ENCODE measurements at regions not wholly inside any gene's neighbourhood (a gene's known extent, or its start where the extent isn't known, plus 50 kb on each side); places are given as distances from the start of the nearest gene placed in this dataset.

GRCh38 chr22:19586922-19587684 is 62.9 kb upstream of the CLDN5 start:
- TF ChIP-seq RARB (CRISPR knock-in tag; IDR thresholded peaks at IDR 0.05), result no peak
- TF ChIP-seq ISL1 (CRISPR knock-in tag; IDR thresholded peaks at IDR 0.05), result no peak
- TF ChIP-seq ZFP3 (CRISPR knock-in tag; IDR thresholded peaks at IDR 0.05), result no peak
- TF ChIP-seq ESRRG (CRISPR knock-in tag; IDR thresholded peaks at IDR 0.05), result no peak
- no peak for TF ChIP-seq SNAI2 (CRISPR knock-in tag; IDR thresholded peaks at IDR 0.05)
- TF ChIP-seq TCF4 (CRISPR knock-in tag; IDR thresholded peaks at IDR 0.05; ENCODE audit: borderline replicate concordance), result no peak
- no peak for TF ChIP-seq POU6F1 (CRISPR knock-in tag; IDR thresholded peaks at IDR 0.05; ENCODE audit: borderline replicate concordance, low read depth)
- no peak for TF ChIP-seq ZC3H10 (CRISPR knock-in tag; IDR thresholded peaks at IDR 0.05)
- no peak for TF ChIP-seq CREB5 (CRISPR knock-in tag; IDR thresholded peaks at IDR 0.05; ENCODE audit: low read depth)
- ATAC-seq, result no peak

GRCh38 chr22:19590696-19591095 is 66.5 kb upstream of the CLDN5 start:
- ATAC-seq, result no peak
- no peak for TF ChIP-seq ZFP3 (CRISPR knock-in tag; IDR thresholded peaks at IDR 0.05)
- TF ChIP-seq ZC3H10 (CRISPR knock-in tag; IDR thresholded peaks at IDR 0.05), result no peak
- TF ChIP-seq TOX (CRISPR knock-in tag; IDR thresholded peaks at IDR 0.05; ENCODE audit: borderline replicate concordance), result no peak
- no peak for TF ChIP-seq ESRRG (CRISPR knock-in tag; IDR thresholded peaks at IDR 0.05)
- no peak for TF ChIP-seq POU6F1 (CRISPR knock-in tag; IDR thresholded peaks at IDR 0.05; ENCODE audit: borderline replicate concordance, low read depth)
- TF ChIP-seq ARNTL (CRISPR knock-in tag; IDR thresholded peaks at IDR 0.05; ENCODE audit: borderline replicate concordance, low read depth), result no peak
- no peak for TF ChIP-seq OSR1 (CRISPR knock-in tag; IDR thresholded peaks at IDR 0.05)
- TF ChIP-seq ZNF70 (CRISPR knock-in tag; IDR thresholded peaks at IDR 0.05), result no peak
- no peak for TF ChIP-seq PATZ1 (CRISPR knock-in tag; IDR thresholded peaks at IDR 0.05; ENCODE audit: borderline replicate concordance)
- TF ChIP-seq ISL1 (CRISPR knock-in tag; IDR thresholded peaks at IDR 0.05), result no peak
- no peak for TF ChIP-seq GLIS3 (CRISPR knock-in tag; IDR thresholded peaks at IDR 0.05)
- TF ChIP-seq ZNF565 (CRISPR knock-in tag; conservative IDR thresholded peaks at IDR 0.05; ENCODE audit: low read depth), result no peak
- no peak for TF ChIP-seq CSRNP3 (CRISPR knock-in tag; IDR thresholded peaks at IDR 0.05)
- no peak for TF ChIP-seq TCF4 (CRISPR knock-in tag; IDR thresholded peaks at IDR 0.05; ENCODE audit: borderline replicate concordance)
- no peak for TF ChIP-seq ZNF8 (CRISPR knock-in tag; IDR thresholded peaks at IDR 0.05)
- no peak for TF ChIP-seq PPARA (CRISPR knock-in tag; IDR thresholded peaks at IDR 0.05; ENCODE audit: borderline replicate concordance)

- no peak for ATAC-seq
- no peak for TF ChIP-seq GLIS3 (CRISPR knock-in tag; IDR thresholded peaks at IDR 0.05)
- TF ChIP-seq RARB (CRISPR knock-in tag; IDR thresholded peaks at IDR 0.05), result no peak
- no peak for TF ChIP-seq TSHZ2 (CRISPR knock-in tag; IDR thresholded peaks at IDR 0.05)
- TF ChIP-seq ESRRG (CRISPR knock-in tag; IDR thresholded peaks at IDR 0.05), result no peak
- no peak for TF ChIP-seq ZNF8 (CRISPR knock-in tag; IDR thresholded peaks at IDR 0.05)
- TF ChIP-seq ARNTL (CRISPR knock-in tag; IDR thresholded peaks at IDR 0.05; ENCODE audit: borderline replicate concordance, low read depth), result no peak
- no peak for TF ChIP-seq ZC3H10 (CRISPR knock-in tag; IDR thresholded peaks at IDR 0.05)
- TF ChIP-seq CSRNP3 (CRISPR knock-in tag; IDR thresholded peaks at IDR 0.05), result no peak
- no peak for TF ChIP-seq PPARA (CRISPR knock-in tag; IDR thresholded peaks at IDR 0.05; ENCODE audit: borderline replicate concordance)
- no peak for TF ChIP-seq CSDC2 (CRISPR knock-in tag; IDR thresholded peaks at IDR 0.05)
- no peak for TF ChIP-seq TCF4 (CRISPR knock-in tag; IDR thresholded peaks at IDR 0.05; ENCODE audit: borderline replicate concordance)
- no peak for TF ChIP-seq BACH2 (CRISPR knock-in tag; IDR thresholded peaks at IDR 0.05; ENCODE audit: borderline replicate concordance)
Observed at GRCh38 chr22:19591568-19591967, 67.4 kb upstream of the CLDN5 start.

Measured in SK-N-SH treated with all-trans-retinoic acid at 6 μM for 48 hours (cell line).